Anterior cingulate cortex (tissue), 58 donors: ENCODE measurements at regions not wholly inside any gene's neighbourhood (a gene's known extent, or its start where the extent isn't known, plus 50 kb on each side); places are given as distances from the start of the nearest gene placed in this dataset.
"Not testable (repeated sequence)": the region's sequence is repeated elsewhere in the genome, so short reads cannot be mapped to it uniquely, and the experiment has no call there.

ENCODE experiments used
- DNase-seq, 58 donors: peaks; one replicate each; lab custom pipeline; 2025; lab: John Stamatoyannopoulos, UW

- DNase-seq: no peak
These were observed 69.8 kb downstream of the IGSF1 start for GRCh38 chrX:131219271-131219670.

GRCh38 chrX:131217989-131218388, 71.1 kb downstream of the IGSF1 start:
- no peak for DNase-seq

- DNase-seq: no peak
These were observed 72.3 kb downstream of the IGSF1 start for GRCh38 chrX:131216828-131217227.

DNA sequence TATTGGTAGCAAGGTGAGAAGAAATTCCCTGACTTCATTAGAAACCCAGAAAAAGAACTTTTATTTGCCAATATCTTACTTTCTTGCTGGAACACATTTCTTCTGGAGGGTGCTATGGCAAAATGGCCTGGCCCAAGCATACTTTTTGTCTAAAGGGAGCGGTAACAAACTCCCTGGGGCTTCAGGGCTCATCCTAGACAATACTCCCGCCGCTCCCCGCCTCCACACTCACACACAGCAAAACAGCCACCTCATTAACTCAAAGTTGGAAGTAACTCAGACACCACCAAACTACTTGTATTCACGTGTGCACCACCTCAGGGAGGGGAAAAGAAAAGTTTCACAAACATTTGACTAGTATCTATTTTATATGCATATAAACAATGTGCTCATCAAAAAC, 75.7 kb downstream of the IGSF1 start:
- DNase-seq: no peak

- no peak for DNase-seq
These were observed 86.3 kb downstream of the IGSF1 start for GRCh38 chrX:131202766-131203165.

- DNase-seq: no peak
These were observed 87.1 kb downstream of the IGSF1 start for GRCh38 chrX:131201986-131202385.

DNA sequence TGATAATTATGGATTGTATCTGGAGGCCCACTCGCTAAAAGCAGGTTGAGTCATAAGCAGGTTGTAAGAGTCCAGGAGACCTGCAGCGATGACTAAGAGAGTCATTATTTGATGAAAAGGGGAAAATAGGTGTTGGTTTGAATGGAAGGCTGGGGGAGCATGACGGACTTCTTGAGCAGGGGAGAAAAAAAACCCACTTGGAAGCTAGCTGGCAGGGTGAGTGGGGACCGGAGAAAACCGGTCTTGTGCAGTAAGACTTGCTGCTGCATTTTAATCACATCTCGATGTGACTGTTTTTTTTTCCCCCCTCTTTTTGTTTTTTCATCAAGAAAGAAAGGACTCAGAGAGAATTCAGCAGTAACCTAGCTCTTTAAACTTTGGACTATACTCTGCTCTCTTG, 90.0 kb downstream of the IGSF1 start:
- peak in 4 of 58 donors; percentile 0 to 1 (median 0) for DNase-seq

DNA sequence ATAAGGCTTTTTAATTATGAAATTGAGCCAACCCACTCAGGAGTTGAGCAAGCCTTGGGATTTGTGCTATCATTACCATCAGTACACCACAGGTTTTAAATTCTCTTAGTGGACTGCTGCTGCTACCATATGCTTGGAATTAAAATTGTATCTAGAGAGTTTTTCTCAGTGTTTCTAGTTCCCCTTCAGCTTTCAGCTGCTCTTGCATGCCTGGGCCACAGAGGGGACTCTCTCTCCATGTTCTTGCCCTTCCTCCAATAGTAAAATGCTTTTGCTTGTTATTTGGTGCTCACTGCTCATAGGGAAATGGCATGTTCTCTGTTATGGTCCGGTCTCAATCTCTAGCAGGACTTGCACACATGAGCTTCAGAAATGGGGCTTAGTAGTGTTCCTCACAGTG, 101.9 kb downstream of the IGSF1 start:
- DNase-seq: no peak

DNA sequence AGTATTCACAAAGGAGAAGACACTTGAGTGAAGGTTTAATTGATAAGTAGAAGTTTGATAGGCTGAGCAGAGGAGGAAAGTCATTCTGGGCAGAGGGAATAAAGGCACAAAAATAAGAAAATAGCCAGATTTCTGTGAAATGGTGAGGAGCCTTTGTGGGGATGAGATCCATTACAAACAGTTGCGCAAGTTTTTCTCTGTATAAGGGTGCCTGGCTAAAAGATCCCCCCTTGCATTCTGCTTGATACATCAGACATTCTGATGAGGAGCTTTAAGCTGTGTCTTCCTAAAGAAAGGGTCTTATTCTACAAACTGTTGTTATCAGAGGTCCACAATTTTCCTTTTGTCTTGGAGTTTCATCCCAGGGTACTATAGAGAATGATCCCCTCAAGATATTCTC, 112.0 kb downstream of the ARHGAP36 start:
- no peak for DNase-seq

GRCh38 chrX:131163645-131164044, 105.5 kb downstream of the ARHGAP36 start:
- not testable (repeated sequence) for DNase-seq

DNA sequence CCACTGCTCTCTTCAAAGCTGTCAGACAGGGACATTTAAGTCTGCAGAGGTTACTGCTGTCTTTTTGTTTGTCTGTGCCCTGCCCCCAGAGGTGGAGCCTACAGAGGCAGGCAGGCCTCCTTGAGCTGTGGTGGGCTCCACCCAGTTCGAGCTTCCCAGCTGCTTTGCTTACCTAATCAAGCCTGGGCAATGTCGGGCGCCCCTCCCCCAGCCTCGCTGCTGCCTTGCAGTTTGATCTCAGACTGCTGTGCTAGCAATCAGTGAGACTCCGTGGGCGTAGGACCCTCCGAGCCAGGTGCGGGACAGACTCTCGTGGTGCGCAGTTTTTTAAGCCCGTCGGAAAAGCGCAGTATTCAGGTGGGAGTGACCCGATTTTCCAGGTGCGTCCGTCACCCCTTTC, 99.5 kb downstream of the ARHGAP36 start:
- DNase-seq: not testable (repeated sequence)

DNA sequence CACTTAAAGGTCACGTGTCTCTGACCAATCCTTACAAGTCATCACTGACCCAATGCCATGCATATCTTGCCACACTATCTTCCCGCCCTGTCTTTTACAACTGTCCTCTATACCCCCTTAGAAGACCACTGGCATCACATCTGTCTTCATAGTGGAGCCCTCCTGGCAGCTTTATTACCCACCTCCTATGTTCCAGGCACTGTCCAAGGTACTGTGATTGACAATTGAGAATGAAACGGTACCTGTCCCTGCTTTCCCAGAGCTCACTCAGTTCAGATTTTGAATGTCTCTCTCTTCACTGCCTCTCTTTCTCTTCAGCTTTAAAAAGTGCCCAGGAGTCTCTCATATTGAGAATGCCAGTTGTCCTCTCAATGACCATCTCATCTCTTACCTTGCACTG, 88.6 kb downstream of the ARHGAP36 start:
- DNase-seq: no peak
